OCI-LY7 (cell line): ENCODE measurements at regions not wholly inside any gene's neighbourhood (a gene's known extent, or its start where the extent isn't known, plus 50 kb on each side); places are given as distances from the start of the nearest gene placed in this dataset.

Experiments used
- BruUV-seq: library from RNA; stranded (reverse); fragments of 400-500 nt; replicated peaks from 2 replicates; lab custom pipeline; 2021; lab: Mats Ljungman, UMichigan
- CTCF ChIA-PET: fragments of 300-600 bp; sonication (Branson Sonifier 250); formaldehyde crosslinking; loops from one replicate; lab custom pipeline; 2022; ENCODE audit warnings: antibody characterized with exemption; ENCODE audit not compliant: unreplicated experiment; lab: Charles Lee
- POLR2A ChIA-PET: fragments of 300-600 bp; sonication (Branson Sonifier 250); formaldehyde crosslinking; loops from one replicate; lab custom pipeline; 2022; ENCODE audit warnings: antibody characterized with exemption; lab: Charles Lee
- DNase-seq: peaks from one replicate; pipeline ENCODE4 v3.0.0-alpha.2; 2015; ENCODE audit warnings: low spot score
- H2AFZ ChIP-seq: fragments of 200-600 bp; sonication (generic), shearing (Covaris generic); 2 replicates; pipeline ENCODE4 v1.6.1; 2014; ENCODE audit warnings: mild to moderate bottlenecking, antibody characterized with exemption, low read length, moderate library complexity
- H3K27ac ChIP-seq: fragments of 200-600 bp; sonication (generic); 2 replicates; pipeline ENCODE4 v1.5.1; 2014; ENCODE audit warnings: mixed run types, low read depth, mild to moderate bottlenecking, moderate library complexity, low read length, inconsistent platforms; ENCODE audit not compliant: poor library complexity, severe bottlenecking
- H3K36me3 ChIP-seq: fragments of 200-600 bp; sonication (generic); 2 replicates; pipeline ENCODE4 v1.6.1; 2014; ENCODE audit warnings: mild to moderate bottlenecking, antibody characterized with exemption, low read length, moderate library complexity, mixed read lengths; ENCODE audit not compliant: insufficient read depth
- H3K4me1 ChIP-seq: fragments of 200-600 bp; sonication (generic); 2 replicates; pipeline ENCODE4 v1.5.1; 2014; ENCODE audit warnings: mild to moderate bottlenecking, low read length; ENCODE audit not compliant: insufficient read depth, poor library complexity, severe bottlenecking
- H3K4me2 ChIP-seq: fragments of 200-600 bp; sonication (generic); 2 replicates; pipeline ENCODE4 v1.6.1; 2014; ENCODE audit warnings: mild to moderate bottlenecking, low read length
- H3K4me3 ChIP-seq: fragments of 200-600 bp; sonication (generic); 2 replicates; pipeline ENCODE4 v1.5.1; 2014; ENCODE audit warnings: mild to moderate bottlenecking, low read depth, low read length; ENCODE audit not compliant: poor library complexity, severe bottlenecking
- H3K79me2 ChIP-seq: fragments of 200-600 bp; sonication (generic); 2 replicates; pipeline ENCODE4 v1.6.1; 2016; ENCODE audit warnings: low read depth, mild to moderate bottlenecking, low read length, moderate library complexity, mixed read lengths; ENCODE audit not compliant: insufficient read depth
- H3K9me2 ChIP-seq: fragments of 200-600 bp; sonication (generic); 2 replicates; pipeline ENCODE4 v1.6.1; 2016; ENCODE audit warnings: mild to moderate bottlenecking, low read length, mixed read lengths; ENCODE audit not compliant: insufficient read depth
- H3K9me3 ChIP-seq: fragments of 200-600 bp; sonication (generic); 2 replicates; pipeline ENCODE4 v1.6.1; 2014; ENCODE audit warnings: mild to moderate bottlenecking, mixed run types, low read length, mixed read lengths
- H4K20me1 ChIP-seq: fragments of 200-600 bp; sonication (generic); 2 replicates; pipeline ENCODE4 v1.6.1; 2014; ENCODE audit warnings: mild to moderate bottlenecking, antibody characterized with exemption, low read length, moderate library complexity, mixed read lengths; ENCODE audit not compliant: insufficient read depth
- CTCF ChIP-seq: fragments of 200-600 bp; sonication (generic); conservative IDR thresholded peaks from 2 replicates; pipeline ENCODE4 v1.5.1; 2014; ENCODE audit warnings: mild to moderate bottlenecking, antibody characterized with exemption, low read length, moderate library complexity, mixed read lengths
- EZH2phosphoT487 ChIP-seq: fragments of 200-600 bp; sonication (generic); IDR thresholded peaks from 2 replicates; pipeline ENCODE4 v1.6.1; 2018; ENCODE audit warnings: low read depth, borderline replicate concordance, mild to moderate bottlenecking, mixed run types, antibody characterized with exemption, low read length, moderate library complexity, mixed read lengths
- intact Hi-C: fragments of 100-400 bp; cut with micrococcal nuclease; formaldehyde crosslinking; loops from one replicate; pipeline ENCODE4 v1.10.0; 2022; ENCODE audit not compliant: unreplicated experiment

GRCh38 chr9:2419347-2419746, 202.2 kb upstream of the VLDLR start:
- no TSS peak for BruUV-seq
- POLR2A ChIA-PET, result interaction anchor here (0.7 to 1.2 kb wide), 2 partner anchors 10 to 459 kb away, joined by 3 to 4 read pairs; no protein-coding TSS in a partner anchor

GRCh38 chr9:2420543-2420942, 201.0 kb upstream of the VLDLR start:
- H3K9me3 ChIP-seq, result no peaks in the 10 kb centered on the region
- BruUV-seq, result no TSS peak

More at GRCh38 chr9:2419347-2419746, 202.2 kb upstream of the VLDLR start:
- Histone ChIP-seq H3K9me3 (no peaks in the 10 kb centered on the region), H3K4me2 (no peak overlapping the region), H4K20me1 (no peaks in the 10 kb centered on the region), H3K36me3 (no peaks in the 10 kb centered on the region), H3K4me3 (no peak overlapping the region), H2AFZ (no peak overlapping the region), H3K27ac (no peak overlapping the region), H3K79me2 (no peaks in the 10 kb centered on the region), H3K4me1 (no peaks in the 10 kb centered on the region), H3K9me2 (no peaks in the 10 kb centered on the region)
- no peak for TF ChIP-seq CTCF
- TF ChIP-seq EZH2phosphoT487, result no peak
- CTCF ChIA-PET, result no interaction called here
- intact Hi-C loops, result no loop called here
- DNase-seq, result no peak

More at GRCh38 chr9:2420543-2420942, 201.0 kb upstream of the VLDLR start:
- intact Hi-C loops, result no loop called here
- H3K9me2 ChIP-seq, result no peaks in the 10 kb centered on the region
- H3K4me2 ChIP-seq, result no peak overlapping the region
- TF ChIP-seq CTCF, result no peak
- no peak for TF ChIP-seq EZH2phosphoT487
- no peaks in the 10 kb centered on the region for H3K79me2 ChIP-seq
- no peaks in the 10 kb centered on the region for H4K20me1 ChIP-seq
- no peaks in the 10 kb centered on the region for H3K4me1 ChIP-seq
- POLR2A ChIA-PET, result interaction anchor here (0.7 to 1.2 kb wide), 2 partner anchors 12 to 133 kb away, joined by 3 read pairs; no protein-coding TSS in a partner anchor
- CTCF ChIA-PET, result no interaction called here
- H3K4me3 ChIP-seq, result no peak overlapping the region
- H2AFZ ChIP-seq, result no peak overlapping the region
- no peak overlapping the region for H3K27ac ChIP-seq
- no peaks in the 10 kb centered on the region for H3K36me3 ChIP-seq
- no peak for DNase-seq
